GM06990 (cell line): ENCODE measurements at regions not wholly inside any gene's neighbourhood (a gene's known extent, or its start where the extent isn't known, plus 50 kb on each side); places are given as distances from the start of the nearest gene placed in this dataset.

Experiments used
- DNase-seq: peaks from one replicate; pipeline ENCODE4 v3.0.0-alpha.2; 2011; ENCODE audit not compliant: insufficient read length; ENCODE audit errors: extremely low read depth
- H3K27me3 ChIP-seq: replicated peaks from 2 replicates; pipeline ENCODE4 v1.6.0; 2011; ENCODE audit warnings: low read length; ENCODE audit not compliant: control insufficient read depth, insufficient read depth
- H3K36me3 ChIP-seq: 2 replicates; pipeline ENCODE4 v1.5.1; 2011; ENCODE audit warnings: low read length; ENCODE audit not compliant: control insufficient read depth, insufficient read depth
- H3K4me3 ChIP-seq: replicated peaks from 2 replicates; pipeline ENCODE4 v1.5.1; 2011; ENCODE audit warnings: low read depth, mild to moderate bottlenecking, control low read depth, low read length
- CTCF ChIP-seq: IDR thresholded peaks from 2 replicates; pipeline ENCODE4 v1.5.1; 2011; ENCODE audit warnings: low read length, control low read depth, mild to moderate bottlenecking, inconsistent platforms; ENCODE audit not compliant: insufficient read depth, poor library complexity, severe bottlenecking

GRCh38 chr21:43266534-43266933, 97.7 kb downstream of the CRYAA start:
- no peaks in the 10 kb centered on the region for H3K36me3 ChIP-seq
- H3K27me3 ChIP-seq = no peaks in the 10 kb centered on the region; the same call in 1 of the 2 replicates
- H3K4me3 ChIP-seq = no peak overlapping the region
- no peak for DNase-seq
- TF ChIP-seq CTCF = no peak

GRCh38 chr21:43262427-43262826, 93.6 kb downstream of the CRYAA start:
- H3K4me3 ChIP-seq = no peak overlapping the region
- no peak for TF ChIP-seq CTCF
- no peaks in the 10 kb centered on the region for H3K36me3 ChIP-seq
- no peaks in the 10 kb centered on the region for H3K27me3 ChIP-seq
- no peak for DNase-seq
